Activated CD8-positive, alpha-beta T cell treated with anti-CD3 and anti-CD28 coated beads for 36 hours (primary cell): ENCODE measurements at regions not wholly inside any gene's neighbourhood (a gene's known extent, or its start where the extent isn't known, plus 50 kb on each side); places are given as distances from the start of the nearest gene placed in this dataset.

ENCODE experiments used
- ATAC-seq: fragments of 200-7000 bp; cut with Tn5 transposase; one replicate; pipeline ENCODE4 v1.10.0; 2021; ENCODE audit warnings: mild to moderate bottlenecking, moderate library complexity
- CTCF ChIA-PET: fragments of 350-600 bp; sonication (Branson Sonifier 250); formaldehyde crosslinking; loops from one replicate; lab custom pipeline; 2021; ENCODE audit warnings: antibody characterized with exemption; lab: Charles Lee
- POLR2A ChIA-PET: fragments of 350-600 bp; sonication (Branson Sonifier 250); formaldehyde crosslinking; loops from one replicate; lab custom pipeline; 2021; ENCODE audit warnings: antibody characterized with exemption; lab: Charles Lee
- DNase-seq: peaks from one replicate; pipeline ENCODE4 v3.0.0-alpha.2; 2020
- H3K27ac Mint-ChIP-seq: one replicate; pipeline ENCODE4 v1.8.0; 2021; ENCODE audit warnings: mild to moderate bottlenecking, mixed read lengths
- H3K27me3 Mint-ChIP-seq: one replicate; pipeline ENCODE4 v1.8.0; 2021; ENCODE audit warnings: mixed read lengths
- H3K36me3 Mint-ChIP-seq: one replicate; pipeline ENCODE4 v1.8.0; 2021; ENCODE audit warnings: low read depth, mixed read lengths
- H3K4me1 Mint-ChIP-seq: one replicate; pipeline ENCODE4 v1.8.0; 2021; ENCODE audit warnings: low read depth, mixed read lengths
- H3K4me3 Mint-ChIP-seq: one replicate; pipeline ENCODE4 v1.8.0; 2021; ENCODE audit warnings: mild to moderate bottlenecking, moderate library complexity, mixed read lengths
- H3K9me3 Mint-ChIP-seq: one replicate; pipeline ENCODE4 v1.8.0; 2021; ENCODE audit warnings: mixed read lengths
- CTCF ChIP-seq: fragments of 200-600 bp; IDR thresholded peaks from one replicate; pipeline ENCODE4 v1.8.0; 2022; ENCODE audit warnings: antibody characterized with exemption, mild to moderate bottlenecking
- intact Hi-C: fragments of 100-400 bp; cut with micrococcal nuclease; formaldehyde crosslinking; loops from one replicate; pipeline ENCODE4 v1.10.0; 2022

GRCh38 chr3:76886761-76887500 lies 153.0 kb upstream of the ROBO2 start:
- Mint-ChIP-seq H3K4me3 (no peak overlapping the region), H3K27me3 (no peaks in the 10 kb centered on the region), H3K27ac (no peak overlapping the region), H3K4me1 (no peaks in the 10 kb centered on the region), H3K36me3 (no peaks in the 10 kb centered on the region), H3K9me3 (peaks cover 2% of the 10 kb centered on the region)
- no peak for TF ChIP-seq CTCF
- no peak for DNase-seq
- no peak for ATAC-seq
- CTCF ChIA-PET, result no interaction called here
- intact Hi-C loops, result no loop called here
- POLR2A ChIA-PET, result no interaction called here

GRCh38 chr3:76888856-76889255 lies 151.0 kb upstream of the ROBO2 start:
- Mint-ChIP-seq H3K27ac (no peak overlapping the region), H3K4me1 (no peaks in the 10 kb centered on the region), H3K4me3 (no peak overlapping the region), H3K9me3 (peaks cover 2% of the 10 kb centered on the region), H3K27me3 (no peaks in the 10 kb centered on the region), H3K36me3 (no peaks in the 10 kb centered on the region)
- no peak for TF ChIP-seq CTCF
- ChIA-PET CTCF (no interaction called here), POLR2A (no interaction called here)
- intact Hi-C loops, result no loop called here
- no peak for DNase-seq
- ATAC-seq, result no peak

GRCh38 chr3:76889911-76890310 lies 150.0 kb upstream of the ROBO2 start:
- CTCF ChIA-PET, result no interaction called here
- intact Hi-C loops, result no loop called here
- DNase-seq, result no peak
- no peaks in the 10 kb centered on the region for H3K27me3 Mint-ChIP-seq
- peaks cover 2% of the 10 kb centered on the region for H3K9me3 Mint-ChIP-seq
- H3K4me1 Mint-ChIP-seq, result no peaks in the 10 kb centered on the region
- no peak overlapping the region for H3K4me3 Mint-ChIP-seq
- no peak overlapping the region for H3K27ac Mint-ChIP-seq
- POLR2A ChIA-PET, result no interaction called here
- no peaks in the 10 kb centered on the region for H3K36me3 Mint-ChIP-seq
- TF ChIP-seq CTCF, result no peak
- ATAC-seq, result no peak

GRCh38 chr3:76897076-76897475 lies 142.8 kb upstream of the ROBO2 start:
- ChIA-PET POLR2A (no interaction called here), CTCF (no interaction called here)
- no peaks in the 10 kb centered on the region for H3K27me3 Mint-ChIP-seq
- H3K9me3 Mint-ChIP-seq, result peaks cover 3% of the 10 kb centered on the region
- no peak for DNase-seq
- no peak overlapping the region for H3K4me3 Mint-ChIP-seq
- H3K36me3 Mint-ChIP-seq, result no peaks in the 10 kb centered on the region
- no peak for ATAC-seq
- intact Hi-C loops, result no loop called here
- no peak for TF ChIP-seq CTCF
- no peaks in the 10 kb centered on the region for H3K4me1 Mint-ChIP-seq
- H3K27ac Mint-ChIP-seq, result no peak overlapping the region

GRCh38 chr3:76900596-76900995 lies 139.3 kb upstream of the ROBO2 start:
- H3K27ac Mint-ChIP-seq, result no peak overlapping the region
- H3K4me3 Mint-ChIP-seq, result no peak overlapping the region
- intact Hi-C loops, result no loop called here
- ATAC-seq (no peak), DNase-seq (no peak)
- no peaks in the 10 kb centered on the region for H3K27me3 Mint-ChIP-seq
- peaks cover 3% of the 10 kb centered on the region for H3K9me3 Mint-ChIP-seq
- TF ChIP-seq CTCF, result no peak
- H3K4me1 Mint-ChIP-seq, result no peaks in the 10 kb centered on the region
- H3K36me3 Mint-ChIP-seq, result no peaks in the 10 kb centered on the region
- ChIA-PET POLR2A (no interaction called here), CTCF (no interaction called here)
